Renal cortex interstitium (tissue), 11 donors: ENCODE measurements at regions not wholly inside any gene's neighbourhood (a gene's known extent, or its start where the extent isn't known, plus 50 kb on each side); places are given as distances from the start of the nearest gene placed in this dataset.

Experiments
- DNase-seq, 11 donors: peaks; one replicate each; pipeline ENCODE4 v3.0.0-alpha.2; 2013; ENCODE audit warnings: low read depth in 9 of 11, low spot score in 4 of 11; ENCODE audit errors: extremely low read depth in 1 of 11

GRCh38 chr6:21450149-21450548 lies 143.4 kb upstream of the SOX4 start:
- no peak for DNase-seq

DNA sequence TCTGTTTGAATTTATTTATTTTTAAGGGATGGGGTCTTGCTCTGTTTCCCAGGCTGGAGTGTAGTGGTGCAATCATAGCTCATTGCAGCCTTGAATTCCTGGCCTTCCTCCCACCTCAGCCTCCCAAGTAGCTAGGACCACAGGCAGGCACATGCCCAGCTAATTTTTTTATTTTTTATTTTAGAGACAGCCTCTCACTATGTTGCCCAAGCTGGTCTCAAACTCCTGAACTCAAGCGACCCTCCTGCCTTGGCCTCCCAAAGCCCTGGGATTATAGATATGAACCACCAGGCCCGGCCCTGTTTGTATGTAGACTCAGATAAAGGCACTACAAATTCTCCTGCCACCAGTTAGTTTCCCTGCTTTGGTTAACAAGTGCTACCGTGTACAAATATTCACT lies 142.9 kb upstream of the SOX4 start:
- DNase-seq: no peak

DNA sequence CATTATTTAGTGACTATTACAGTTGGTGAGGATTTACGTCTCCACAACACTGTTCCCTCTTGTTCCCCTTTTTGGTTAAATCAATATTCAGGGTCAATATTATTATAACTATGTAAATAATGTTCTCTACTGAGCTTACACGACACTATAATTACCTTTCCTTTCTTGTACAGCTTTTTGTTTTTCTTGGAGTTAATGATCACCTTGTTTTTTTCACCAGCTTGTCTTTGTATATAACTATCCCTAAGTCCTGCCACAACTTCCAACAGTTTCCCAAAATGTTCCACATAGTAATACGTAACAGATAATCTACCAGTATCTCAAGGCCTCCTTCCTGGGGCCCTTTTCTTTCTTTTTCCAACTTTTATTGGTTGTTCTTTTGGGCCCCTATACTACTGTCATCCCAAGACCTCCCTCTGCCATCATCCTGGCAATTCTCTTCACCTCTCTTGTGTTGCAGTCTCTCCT lies 142.0 kb upstream of the SOX4 start:
- DNase-seq: no peak

DNA sequence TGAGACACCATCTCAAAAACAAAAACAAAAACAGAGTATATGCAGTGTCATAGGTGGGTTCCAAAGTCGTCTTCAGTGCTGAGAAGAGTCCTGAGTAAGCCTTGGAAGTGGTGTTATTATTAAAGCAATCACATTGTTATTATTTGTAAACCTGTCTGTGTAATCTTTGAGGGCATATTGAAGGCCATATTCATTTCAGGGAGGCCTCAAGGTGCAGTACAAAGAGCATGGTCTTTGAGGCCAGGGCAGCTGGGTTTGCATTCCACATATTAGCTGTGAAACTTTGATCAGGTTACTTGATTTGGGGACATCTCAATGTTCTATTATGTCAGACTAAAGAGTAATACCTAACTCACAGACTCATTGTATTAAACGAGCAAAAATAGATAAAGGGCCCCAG lies 139.3 kb upstream of the SOX4 start:
- DNase-seq: no peak

DNA sequence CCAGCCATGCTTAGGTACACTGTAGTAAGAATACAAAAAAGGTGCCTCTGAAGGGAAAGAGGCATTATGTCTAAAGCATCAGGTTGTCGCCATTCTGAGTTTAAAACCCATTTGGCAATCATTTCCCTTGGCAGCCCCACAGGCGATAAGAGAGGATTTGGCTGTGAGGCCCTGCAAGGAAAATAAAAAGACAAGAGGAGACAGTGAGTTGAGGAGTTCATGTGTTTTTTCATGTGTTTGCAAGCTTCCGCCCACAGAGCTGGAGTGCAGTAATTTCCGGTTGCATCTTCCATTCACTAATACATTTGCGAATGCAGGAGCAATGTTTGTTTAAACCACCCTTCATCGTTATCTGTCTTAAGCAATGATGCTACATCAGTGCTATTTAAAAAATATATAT lies 138.5 kb upstream of the SOX4 start:
- DNase-seq: no peak

GRCh38 chr6:21457647-21458046 lies 135.9 kb upstream of the SOX4 start:
- no peak for DNase-seq

- no peak for DNase-seq
Measured at GRCh38 chr6:21459641-21460040, 133.9 kb upstream of the SOX4 start.

GRCh38 chr6:21461844-21462518 lies 131.6 kb upstream of the SOX4 start:
- no peak for DNase-seq

- DNase-seq: no peak
Measured at GRCh38 chr6:21462519-21462852, 131.1 kb upstream of the SOX4 start.

DNA sequence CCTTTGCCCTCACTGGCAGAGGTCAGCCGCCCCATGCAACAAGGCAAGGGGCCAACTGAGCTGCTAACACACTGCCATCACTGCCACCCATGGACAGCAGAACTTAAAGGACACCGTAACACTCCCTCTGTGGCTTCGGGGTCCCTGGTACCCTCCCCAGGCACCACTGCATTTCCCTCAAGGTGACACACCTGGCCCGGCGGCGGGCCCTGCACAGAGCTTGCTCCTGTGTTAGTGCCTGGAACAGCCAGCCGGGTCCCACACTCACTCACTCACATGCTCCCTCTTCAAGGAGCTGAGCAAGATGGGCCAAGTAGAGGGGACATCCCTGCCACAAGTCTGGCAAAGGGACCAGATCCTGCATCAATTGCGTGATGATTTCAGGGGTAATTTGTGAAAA lies 126.5 kb upstream of the SOX4 start:
- DNase-seq: no peak

GRCh38 chr6:21468461-21468860 lies 125.1 kb upstream of the SOX4 start:
- no peak for DNase-seq

- DNase-seq: no peak
Measured at GRCh38 chr6:21469213-21469612, 124.3 kb upstream of the SOX4 start.

DNA sequence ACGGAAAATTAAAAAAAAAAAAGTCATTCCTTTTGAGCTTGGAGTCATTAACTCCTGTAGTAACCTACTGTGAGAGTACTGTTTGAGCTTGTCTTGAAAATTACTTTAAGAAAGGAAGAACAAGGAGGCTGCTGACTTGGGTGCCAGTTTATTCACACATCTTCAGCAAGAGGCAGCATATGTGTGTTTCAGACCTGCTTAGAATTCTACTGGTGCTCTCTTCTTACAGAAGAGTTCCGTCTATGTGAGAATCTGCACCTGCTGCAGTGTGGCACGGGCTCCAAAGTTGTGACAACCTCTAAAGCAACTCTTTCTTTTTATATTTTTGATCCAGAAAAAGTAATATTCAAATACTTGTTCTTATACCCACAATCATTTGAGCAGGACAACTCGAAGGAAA lies 117.4 kb upstream of the SOX4 start:
- no peak for DNase-seq

DNA sequence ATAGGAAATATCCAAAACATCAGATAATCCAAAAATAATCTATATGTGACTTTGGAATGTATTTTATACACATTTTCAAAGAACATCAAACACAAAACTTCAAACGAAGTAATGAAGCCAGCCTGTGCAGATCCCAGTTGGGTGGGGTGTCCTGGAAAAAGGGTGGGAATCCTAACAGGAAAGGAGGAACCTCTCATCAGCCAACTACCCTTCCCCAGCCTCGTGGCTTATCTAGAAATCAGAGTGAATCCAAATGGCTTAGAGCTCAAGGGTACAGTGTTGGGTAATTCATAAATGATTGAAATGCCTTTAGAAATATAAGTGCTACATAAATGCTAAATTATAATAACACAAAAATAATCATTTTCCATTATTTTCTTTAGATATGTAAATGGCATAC lies 115.1 kb upstream of the SOX4 start:
- no peak for DNase-seq

DNA sequence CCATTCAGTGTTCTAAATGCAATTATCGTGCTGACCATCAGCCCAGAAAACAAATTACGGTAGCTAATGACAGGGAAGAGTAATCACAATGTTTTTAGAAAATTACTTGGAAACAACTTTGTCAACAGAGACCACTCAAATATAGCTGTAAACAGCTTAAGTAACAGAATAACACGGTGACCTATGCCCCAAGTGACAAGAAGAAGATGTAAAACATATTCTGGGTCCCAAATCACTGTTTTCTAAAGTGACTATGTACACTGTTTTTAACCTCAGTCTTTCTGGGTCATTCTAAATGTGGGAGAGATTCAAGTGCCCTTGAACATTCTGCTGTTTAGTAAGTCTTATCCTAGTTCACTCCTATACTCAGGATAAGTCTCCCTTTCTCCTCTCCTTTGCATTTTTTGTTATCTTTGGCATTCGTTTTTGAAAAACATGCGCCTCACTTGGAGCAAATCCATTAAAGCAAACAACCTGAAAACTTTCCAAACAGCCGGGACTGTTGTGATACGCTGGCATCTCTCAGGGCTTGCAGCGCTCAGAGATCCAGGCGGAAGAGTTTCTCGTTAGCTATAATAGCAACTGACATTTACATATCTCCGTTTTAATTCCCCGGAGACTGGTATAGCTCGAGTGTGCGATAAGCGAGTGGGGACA lies 114.5 kb upstream of the SOX4 start:
- DNase-seq: peak in 4 of 11 donors; percentile 34 to 56 (median 51)

DNA sequence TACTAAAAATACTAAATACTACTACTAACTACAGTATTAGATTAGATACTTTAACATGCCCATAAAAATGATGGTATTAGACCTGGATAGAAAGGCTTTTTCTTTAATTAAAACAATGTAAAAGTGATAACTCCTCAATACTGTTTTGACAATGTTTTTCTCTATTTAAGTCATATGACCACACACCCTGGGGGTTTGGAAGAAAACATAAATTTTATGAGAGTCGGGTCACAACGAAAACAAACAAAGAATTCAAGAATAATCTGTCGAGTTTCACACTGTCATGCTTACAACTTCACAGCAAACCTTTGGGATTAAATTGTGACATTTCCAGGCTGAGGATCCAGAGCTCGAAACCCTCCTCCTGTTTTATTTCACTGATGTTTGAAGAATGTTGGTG lies 107.4 kb upstream of the SOX4 start:
- no peak for DNase-seq

- DNase-seq: no peak
Measured at GRCh38 chr6:21489826-21490225, 103.7 kb upstream of the SOX4 start.

DNA sequence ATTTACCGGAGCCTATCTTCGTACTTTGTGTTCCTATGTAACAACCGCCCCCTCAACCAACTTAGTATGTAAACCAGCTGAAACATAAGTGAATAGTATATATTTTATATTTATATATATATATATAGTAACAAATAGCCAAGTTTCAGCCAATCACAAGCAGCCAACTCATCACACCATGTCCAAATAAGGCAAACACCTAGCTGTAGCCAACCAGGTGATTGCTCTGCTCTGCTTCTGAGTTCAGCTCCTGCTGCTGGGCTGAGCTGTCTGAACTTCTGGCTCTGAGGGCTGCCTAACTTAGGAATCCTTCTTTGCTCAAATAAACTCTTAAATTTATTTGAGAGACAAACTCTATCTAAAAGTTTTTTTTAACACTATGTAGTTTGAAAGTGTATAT lies 101.6 kb upstream of the SOX4 start:
- no peak for DNase-seq

- no peak for DNase-seq
Measured at GRCh38 chr6:21494505-21494904, 99.0 kb upstream of the SOX4 start.

DNA sequence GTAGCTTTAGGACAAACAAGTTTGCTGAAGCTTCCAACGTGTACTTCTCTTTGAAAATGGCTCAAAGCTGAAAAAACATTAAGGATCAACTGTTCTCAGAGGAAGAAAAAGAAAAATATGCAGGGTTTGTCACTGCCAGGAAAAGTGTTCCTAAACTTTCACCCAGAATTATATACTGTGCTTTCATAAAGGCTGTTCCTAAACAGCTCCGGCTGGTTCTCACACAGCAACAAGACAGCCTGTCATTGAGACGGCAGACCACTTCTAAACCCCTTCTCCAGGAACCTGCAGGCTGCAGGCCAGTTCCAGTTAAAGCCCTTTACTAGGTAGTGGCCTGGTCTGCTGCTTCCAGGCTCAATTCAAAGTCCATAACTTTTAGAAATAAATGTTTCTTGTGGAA lies 97.4 kb upstream of the SOX4 start:
- no peak for DNase-seq

GRCh38 chr6:21496706-21497105 lies 96.8 kb upstream of the SOX4 start:
- no peak for DNase-seq
